HepG2 (cell line): ENCODE measurements at regions not wholly inside any gene's neighbourhood (a gene's known extent, or its start where the extent isn't known, plus 50 kb on each side); places are given as distances from the start of the nearest gene placed in this dataset.

Source experiments
- ATAC-seq: fragments of 200-7000 bp; cut with Tn5 transposase; 3 replicates; pipeline ENCODE4 v1.9.1; 2020; ENCODE audit warnings: mild to moderate bottlenecking, moderate library complexity
- BruUV-seq: library from RNA; stranded (reverse); fragments of 400-500 nt; replicated peaks from 2 replicates; lab custom pipeline; 2021; lab: Mats Ljungman, UMichigan
- CTCF ChIA-PET: fragments of 300-600 bp; formaldehyde crosslinking; extraction: SDS; loops from one replicate; lab custom pipeline; 2021; ENCODE audit warnings: low total read pairs, inconsistent platforms, low intra/inter-chr PET ratio; lab: Yijun Ruan, JAX
- POLR2A ChIA-PET: fragments of 350-600 bp; sonication (Branson Sonifier 250); formaldehyde crosslinking; loops from one replicate; lab custom pipeline; 2020; ENCODE audit warnings: antibody characterized with exemption, inconsistent platforms; lab: Yijun Ruan, JAX
- DNase-seq: peaks from one replicate; pipeline ENCODE4 v3.0.0-alpha.2; 2015; ENCODE audit warnings: low spot score
- FAIRE-seq: peaks from 3 replicates; lab custom pipeline; 2011; peaks lifted over from hg19 to GRCh38; lab: Jason Lieb, UNC
- H2AFZ ChIP-seq: one replicate; pipeline ENCODE4 v1.6.1; 2011; ENCODE audit warnings: low read length, inconsistent platforms
- H3K27ac ChIP-seq: fragments of 300-600 bp; 3 replicates; pipeline ENCODE4 v1.8.0; 2011; ENCODE audit warnings: mixed run types, mild to moderate bottlenecking, mixed read lengths, low read length, inconsistent platforms; ENCODE audit not compliant: insufficient read depth; ENCODE audit errors: extremely low read length
- H3K27me3 ChIP-seq, 2 experiments: fragments of 200-600 bp in 1 of 2; 2 replicates in 1 of 2; 3 replicates in 1 of 2; pipeline versions ENCODE4 v1.6.0 to v1.8.0; 2011; ENCODE audit warnings: low read length in 2 of 2, mild to moderate bottlenecking in 2 of 2, moderate library complexity in 2 of 2, inconsistent platforms in 1 of 2; ENCODE audit not compliant: insufficient read depth in 2 of 2, control insufficient read depth in 1 of 2
- H3K36me3 ChIP-seq, 2 experiments: fragments of 200-600 bp in 1 of 2; replicated peaks in 1 of 2; 2 replicates in 1 of 2; 3 replicates in 1 of 2; pipeline versions ENCODE4 v1.5.1 to v1.8.0; 2011; ENCODE audit warnings: low read length in 2 of 2, inconsistent platforms in 1 of 2; ENCODE audit not compliant: insufficient read depth in 2 of 2, control insufficient read depth in 1 of 2
- H3K4me1 ChIP-seq: 2 replicates; pipeline ENCODE4 v1.5.1; 2012; ENCODE audit warnings: low read length, inconsistent platforms; ENCODE audit not compliant: insufficient read depth
- H3K4me2 ChIP-seq: 2 replicates; pipeline ENCODE4 v1.6.0; 2011; ENCODE audit warnings: low read depth, low read length, inconsistent platforms
- H3K4me3 ChIP-seq, 3 experiments: fragments of 200-600 bp in 1 of 3; sonication (generic), shearing (Covaris generic) in 1 of 3; replicated peaks in 1 of 3; 2 replicates each; pipeline ENCODE4 v1.5.1; 2011 to 2016; ENCODE audit warnings: low read length in 3 of 3, inconsistent platforms in 2 of 3, low read depth in 2 of 3, mild to moderate bottlenecking in 2 of 3, control low read depth in 1 of 3, mixed read lengths in 1 of 3; ENCODE audit not compliant: insufficient read depth in 1 of 3
- H3K79me2 ChIP-seq: one replicate; pipeline ENCODE4 v1.6.1; 2011; ENCODE audit warnings: low read length, inconsistent platforms; ENCODE audit not compliant: insufficient read depth
- H3K9ac ChIP-seq: 2 replicates; pipeline ENCODE4 v1.6.0; 2011; ENCODE audit warnings: mild to moderate bottlenecking, low read depth, low read length, inconsistent platforms; ENCODE audit not compliant: insufficient read depth
- H3K9me3 ChIP-seq: 2 replicates; pipeline ENCODE4 v1.5.1; 2012; ENCODE audit warnings: mild to moderate bottlenecking, low read length
- H4K20me1 ChIP-seq: 2 replicates; pipeline ENCODE4 v1.6.0; 2011; ENCODE audit warnings: inconsistent platforms, mild to moderate bottlenecking, low read length, moderate library complexity; ENCODE audit not compliant: insufficient read depth
- BCL6 ChIP-seq: IDR thresholded peaks from 2 replicates; pipeline ENCODE4 v1.6.1; 2016; ENCODE audit warnings: missing genetic modification reagents, missing compliant biosample characterization
- CEBPB ChIP-seq: IDR thresholded peaks from 2 replicates; pipeline ENCODE4 v1.6.1; 2011; ENCODE audit warnings: low read depth, low read length, improper control_type of control experiment, borderline replicate concordance
- CEBPG ChIP-seq: IDR thresholded peaks from 2 replicates; pipeline ENCODE4 v1.6.1; 2016
- GTF3A ChIP-seq: sonication (generic); formaldehyde crosslinking; conservative IDR thresholded peaks from 2 replicates; pipeline ENCODE4 v1.4.0; 2020; ENCODE audit warnings: mild to moderate bottlenecking, missing genetic modification reagents
- HIVEP1 ChIP-seq: sonication (generic); formaldehyde crosslinking; IDR thresholded peaks from 2 replicates; pipeline ENCODE4 v1.4.0; 2020; ENCODE audit warnings: mild to moderate bottlenecking, missing genetic modification reagents
- HMG20A ChIP-seq: IDR thresholded peaks from 2 replicates; pipeline ENCODE4 v1.6.1; 2016; ENCODE audit warnings: borderline replicate concordance
- MEIS2 ChIP-seq: sonication (generic); formaldehyde crosslinking; IDR thresholded peaks from 2 replicates; pipeline ENCODE4 v1.9.0; 2021; ENCODE audit warnings: mild to moderate bottlenecking, missing genetic modification reagents
- PLRG1 ChIP-seq: fragments of 450-650 bp; conservative IDR thresholded peaks from 2 replicates; pipeline ENCODE4 v1.6.1; 2016
- POLR2AphosphoS5 ChIP-seq: IDR thresholded peaks from 2 replicates; pipeline ENCODE4 v1.6.1; 2012; ENCODE audit warnings: low read depth, low read length
- RFX3 ChIP-seq: IDR thresholded peaks from 2 replicates; pipeline ENCODE4 v1.6.1; 2016; ENCODE audit warnings: missing biosample characterization, missing genetic modification reagents
- U2AF2 ChIP-seq: fragments of 200-400 bp; formaldehyde crosslinking; IDR thresholded peaks from 2 replicates; pipeline ENCODE4 v1.6.1; 2017; ENCODE audit warnings: low read depth, mild to moderate bottlenecking, low read length
- ZFP1 ChIP-seq: IDR thresholded peaks from 2 replicates; pipeline ENCODE4 v1.6.1; 2016
- ZFP62 ChIP-seq: sonication (generic); formaldehyde crosslinking; IDR thresholded peaks from 2 replicates; pipeline ENCODE4 v1.4.0; 2020; ENCODE audit warnings: missing genetic modification reagents
- ZMYM4 ChIP-seq: sonication (generic); formaldehyde crosslinking; IDR thresholded peaks from 2 replicates; pipeline ENCODE4 v1.8.1; 2023; ENCODE audit warnings: mild to moderate bottlenecking, missing genetic modification reagents
- ZNF20 ChIP-seq: sonication (generic); formaldehyde crosslinking; IDR thresholded peaks from 2 replicates; pipeline ENCODE4 v1.4.0; 2020; ENCODE audit warnings: mild to moderate bottlenecking, moderate library complexity, missing genetic modification reagents
- ZNF329 ChIP-seq: sonication (generic); formaldehyde crosslinking; IDR thresholded peaks from 2 replicates; pipeline ENCODE4 v1.9.0; 2021; ENCODE audit warnings: low read depth, mild to moderate bottlenecking, missing genetic modification reagents
- ZNF556 ChIP-seq: sonication (generic); formaldehyde crosslinking; IDR thresholded peaks from 2 replicates; pipeline ENCODE4 v1.4.0; 2020; ENCODE audit warnings: mild to moderate bottlenecking, missing genetic modification reagents, borderline replicate concordance
- WGBS: methylation state at CpG from one replicate; pipeline ENCODE4 v1.1.6; 2017; ENCODE audit warnings: low lambda C conversion rate; 5-methylcytosine and 5-hydroxymethylcytosine counted together
- in situ Hi-C: cut with HindIII; loops from 2 replicates; pipeline ENCODE4 v1.10.0; 2017; ENCODE audit warnings: low pct_unique_long_range_greater_than_20kb; ENCODE audit not compliant: extremely low pct_ligation_motif_present
- intact Hi-C: fragments of 100-400 bp; cut with micrococcal nuclease; formaldehyde crosslinking; loops from one replicate; pipeline ENCODE4 v1.10.0; 2022; ENCODE audit not compliant: unreplicated experiment

- in situ Hi-C loops (no loop called here), intact Hi-C loops (no loop called here)
- Histone ChIP-seq H3K27ac (no peak overlapping the region), H3K36me3 (no peaks in the 10 kb centered on the region), H3K79me2 (no peaks in the 10 kb centered on the region), H3K4me1 (peaks cover 2% of the 10 kb centered on the region), H3K4me2 (no peak overlapping the region), H3K4me3 (no peak overlapping the region), H3K27me3 (no peaks in the 10 kb centered on the region), H4K20me1 (no peaks in the 10 kb centered on the region), H2AFZ (no peak overlapping the region), H3K9ac (no peak overlapping the region), H3K9me3 (peaks cover 16% of the 10 kb centered on the region)
- DNase-seq: no peak
- ChIA-PET POLR2A (no interaction called here), CTCF (no interaction called here)
- BruUV-seq: no TSS peak
- no peak for FAIRE-seq
- 89% methylated on average over 3 of the region's 5 CpGs for WGBS
- no peak for ATAC-seq
- TF ChIP-seq RFX3: no peak
- no peak for TF ChIP-seq MEIS2
- TF ChIP-seq ZNF20 (CRISPR knock-in tag): no peak
- no peak for TF ChIP-seq ZNF329 (CRISPR knock-in tag)
- no peak for TF ChIP-seq HIVEP1 (CRISPR knock-in tag)
- no peak for TF ChIP-seq ZNF556
- TF ChIP-seq POLR2AphosphoS5: no peak
- TF ChIP-seq ZFP1 (CRISPR knock-in tag): no peak
- no peak for TF ChIP-seq CEBPG (CRISPR knock-in tag)
- TF ChIP-seq U2AF2: no peak
- no peak for TF ChIP-seq ZMYM4
- no peak for TF ChIP-seq ZFP62 (CRISPR knock-in tag)
Observed at GRCh38 chr4:4784379-4784778, 75.1 kb upstream of the MSX1 start.

- H3K79me2 ChIP-seq: no peaks in the 10 kb centered on the region
- H4K20me1 ChIP-seq: no peaks in the 10 kb centered on the region
- WGBS: 85% methylated on average over 5 of the region's 8 CpGs
- intact Hi-C loops (no loop called here), in situ Hi-C loops (no loop called here)
- no peaks in the 10 kb centered on the region for H3K4me1 ChIP-seq
- no peak overlapping the region for H3K9ac ChIP-seq
- H3K36me3 ChIP-seq: no peaks in the 10 kb centered on the region
- no peak overlapping the region for H3K27ac ChIP-seq
- no peak overlapping the region for H2AFZ ChIP-seq
- no TSS peak for BruUV-seq
- H3K4me3 ChIP-seq: no peak overlapping the region
- POLR2A ChIA-PET: no interaction called here
- TF ChIP-seq GTF3A (CRISPR knock-in tag): no peak
- no peak for TF ChIP-seq PLRG1
- no peak for TF ChIP-seq CEBPB
- no peak for TF ChIP-seq HMG20A (CRISPR knock-in tag)
- TF ChIP-seq BCL6: no peak
- ATAC-seq (no peak), FAIRE-seq (no peak), DNase-seq (no peak)
- H3K4me2 ChIP-seq: no peak overlapping the region
- H3K27me3 ChIP-seq: no peaks in the 10 kb centered on the region
- peaks cover 11% of the 10 kb centered on the region for H3K9me3 ChIP-seq
- CTCF ChIA-PET: no interaction called here
Observed at GRCh38 chr4:4783847-4784246, 75.6 kb upstream of the MSX1 start.
